ENCODE measurements at regions not wholly inside any gene's neighbourhood (a gene's known extent, or its start where the extent isn't known, plus 50 kb on each side); places are given as distances from the start of the nearest gene placed in this dataset.

GRCh38 chr12:104846056-104846767 is 111.9 kb downstream of the SLC41A2 start:
- TF ChIP-seq EP300 (IDR thresholded peaks at IDR 0.05) (no peak), POLR2A (IDR thresholded peaks at IDR 0.05) (no peak), CTCF (IDR thresholded peaks at IDR 0.05) (no peak)
- Histone ChIP-seq H3K27me3 (no peaks in the 10 kb centered on the region), H3K4me3 (no peak overlapping the region), H3K9me3 (no peaks in the 10 kb centered on the region), H3K4me1 (ENCODE audit: insufficient read depth) (peaks cover 1% of the 10 kb centered on the region), H3K27ac (no peak overlapping the region), H3K36me3 (no peaks in the 10 kb centered on the region)
- intact Hi-C loops (cut with DNase I): no loop called here
- 71 to 98% (median 76%) methylated on average over 2 of the region's 2 CpGs for whole genome bisulfite sequencing, 3 donors
- DNase-seq: no peak

- 97 to 100% (median 98%) methylated on average over 1 of the region's 1 CpG for WGBS, 3 donors
- no peak overlapping the region for H3K4me3 ChIP-seq
- no peaks in the 10 kb centered on the region for H3K36me3 ChIP-seq
- intact Hi-C loops (cut with DNase I): no loop called here
- H3K27ac ChIP-seq: no peak overlapping the region
- peaks cover 1% of the 10 kb centered on the region for H3K4me1 ChIP-seq (ENCODE audit: insufficient read depth)
- no peaks in the 10 kb centered on the region for H3K9me3 ChIP-seq
- H3K27me3 ChIP-seq: no peaks in the 10 kb centered on the region
- TF ChIP-seq POLR2A (IDR thresholded peaks at IDR 0.05): no peak
- TF ChIP-seq CTCF (IDR thresholded peaks at IDR 0.05): no peak
- TF ChIP-seq EP300 (IDR thresholded peaks at IDR 0.05): no peak
- DNase-seq: no peak
Observed at GRCh38 chr12:104844123-104844522, 114.0 kb downstream of the SLC41A2 start.

- DNase-seq: no peak
- Histone ChIP-seq H3K9me3 (no peaks in the 10 kb centered on the region), H3K36me3 (no peaks in the 10 kb centered on the region), H3K27ac (no peak overlapping the region), H3K27me3 (no peaks in the 10 kb centered on the region), H3K4me3 (no peak overlapping the region), H3K4me1 (ENCODE audit: insufficient read depth) (no peaks in the 10 kb centered on the region)
- 95 to 100% (median 100%) methylated on average over 1 of the region's 1 CpG for WGBS, 3 donors
- intact Hi-C loops (cut with DNase I): no loop called here
- TF ChIP-seq CTCF (IDR thresholded peaks at IDR 0.05) (no peak), POLR2A (IDR thresholded peaks at IDR 0.05) (no peak), EP300 (IDR thresholded peaks at IDR 0.05) (no peak)
Observed at GRCh38 chr12:104840262-104840661, 117.8 kb downstream of the SLC41A2 start.

- intact Hi-C loops (cut with DNase I): no loop called here
- TF ChIP-seq EP300 (IDR thresholded peaks at IDR 0.05) (no peak), CTCF (IDR thresholded peaks at IDR 0.05) (no peak), POLR2A (IDR thresholded peaks at IDR 0.05) (no peak)
- Histone ChIP-seq H3K27ac (no peak overlapping the region), H3K4me3 (no peak overlapping the region), H3K9me3 (no peaks in the 10 kb centered on the region), H3K36me3 (no peaks in the 10 kb centered on the region), H3K27me3 (no peaks in the 10 kb centered on the region), H3K4me1 (ENCODE audit: insufficient read depth) (no peaks in the 10 kb centered on the region)
- 68 to 83% (median 77%) methylated on average over 2 of the region's 2 CpGs for WGBS, 3 donors
- DNase-seq: no peak
Observed at GRCh38 chr12:104835317-104835716, 122.8 kb downstream of the SLC41A2 start.

All from ovary (tissue), 7 donors.